Erythroblast (primary cell): ENCODE measurements at regions not wholly inside any gene's neighbourhood (a gene's known extent, or its start where the extent isn't known, plus 50 kb on each side); places are given as distances from the start of the nearest gene placed in this dataset.
"Not testable (repeated sequence)": the region's sequence is repeated elsewhere in the genome, so short reads cannot be mapped to it uniquely, and the experiment has no call there.

ENCODE experiments used
- DNase-seq, 2 experiments: peaks; one replicate each; lab custom pipeline; 2025; lab: John Stamatoyannopoulos, UW
- GATA1 ChIP-seq: IDR thresholded peaks from 2 replicates; pipeline ENCODE4 v1.6.1; 2011; ENCODE audit warnings: low read depth, mild to moderate bottlenecking, control low read depth, low read length, moderate library complexity
- POLR2A ChIP-seq: IDR thresholded peaks from 2 replicates; pipeline ENCODE4 v1.6.1; 2011; ENCODE audit warnings: mild to moderate bottlenecking, low read length

GRCh38 chr1:230498704-230499103 lies 72.6 kb upstream of the PGBD5 start:
- DNase-seq = no peak
- TF ChIP-seq POLR2A (no peak), GATA1 (no peak)

DNA sequence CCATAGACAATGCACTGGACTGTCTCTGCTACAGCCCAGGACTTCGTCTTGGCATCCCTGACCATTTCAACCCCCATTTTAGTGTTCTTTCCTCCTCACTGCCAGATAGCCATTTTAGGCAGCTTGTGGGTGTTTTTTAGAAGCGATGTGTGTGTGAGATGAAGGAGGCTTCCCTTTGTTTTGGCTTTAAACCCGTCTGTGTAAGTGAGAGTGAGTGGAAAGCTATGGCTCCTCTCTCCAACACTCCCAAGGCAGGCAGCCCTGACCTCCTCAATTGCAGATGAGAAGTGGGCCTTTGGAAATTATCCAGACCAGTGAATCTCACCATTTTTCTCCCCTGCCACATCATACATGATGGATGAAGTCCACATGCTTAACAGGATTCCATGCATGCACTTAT lies 70.3 kb upstream of the PGBD5 start:
- DNase-seq = no peak
- no peak for TF ChIP-seq GATA1
- TF ChIP-seq POLR2A = no peak

- TF ChIP-seq POLR2A = no peak
- no peak for TF ChIP-seq GATA1
- DNase-seq = no peak
Measured at GRCh38 chr1:230495891-230496385, 69.8 kb upstream of the PGBD5 start.

DNA sequence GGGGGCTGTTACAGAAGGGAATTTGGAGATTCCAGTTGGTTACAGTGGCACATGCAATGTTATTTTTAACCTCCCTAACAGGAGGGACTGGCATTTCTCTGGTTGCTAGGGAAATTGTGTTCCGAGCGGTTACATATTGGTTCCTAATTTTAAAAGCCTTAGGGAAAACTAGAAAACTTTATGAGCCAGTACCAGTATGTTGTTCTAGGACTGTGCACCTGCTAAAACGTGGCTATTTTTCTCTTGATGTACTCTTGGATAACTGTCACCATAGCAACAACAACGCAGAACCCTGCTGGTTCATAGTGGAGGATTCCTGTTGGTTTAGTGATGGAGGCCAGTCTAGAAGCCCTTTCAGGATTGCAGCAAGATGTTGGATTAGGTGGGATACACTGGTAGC lies 68.9 kb upstream of the PGBD5 start:
- DNase-seq = no peak

GRCh38 chr1:230494514-230494913 lies 68.4 kb upstream of the PGBD5 start:
- no peak for DNase-seq
- TF ChIP-seq GATA1 = no peak
- no peak for TF ChIP-seq POLR2A

More for the DNA sequence above, 68.9 kb upstream of the PGBD5 start:
- TF ChIP-seq POLR2A (no peak), GATA1 (no peak)

DNA sequence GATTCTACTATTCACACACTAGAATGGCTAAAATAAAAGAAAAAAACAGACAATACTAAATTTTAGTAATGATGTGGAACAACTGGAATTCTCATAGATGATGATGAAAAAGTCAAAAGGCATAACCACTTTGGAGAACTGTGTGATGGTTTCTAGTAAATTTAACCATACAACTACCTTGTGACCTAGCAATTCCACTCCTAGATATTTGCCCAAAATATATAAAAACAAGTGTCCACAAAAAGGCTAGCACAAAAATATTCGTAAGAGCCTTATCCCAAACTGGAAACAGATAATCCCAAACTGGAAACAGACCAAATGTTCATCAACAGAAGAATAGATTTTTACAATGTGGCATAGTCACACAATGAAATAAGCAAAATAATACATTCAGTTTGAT lies 67.9 kb upstream of the PGBD5 start:
- TF ChIP-seq POLR2A (no peak), GATA1 (no peak)
- no peak for DNase-seq

DNA sequence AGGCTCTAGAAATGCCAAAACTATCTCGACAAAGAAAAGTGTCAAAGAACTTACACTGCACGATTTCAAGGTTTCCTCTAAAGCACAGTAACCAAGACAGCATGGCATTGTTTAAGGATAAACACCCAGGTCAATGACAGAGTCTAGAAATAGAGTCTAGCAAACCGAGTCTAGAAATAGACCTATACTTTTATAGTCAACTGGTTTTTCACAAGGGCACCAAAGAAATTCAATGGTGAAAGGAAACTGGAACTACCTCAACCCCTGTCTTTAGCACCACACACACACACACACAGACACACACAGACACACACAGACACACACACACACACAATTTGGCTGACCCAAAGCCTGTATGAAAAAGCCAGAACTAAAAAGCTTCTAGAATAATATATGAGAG lies 67.1 kb upstream of the PGBD5 start:
- no peak for TF ChIP-seq POLR2A
- TF ChIP-seq GATA1 = no peak
- DNase-seq = no peak

DNA sequence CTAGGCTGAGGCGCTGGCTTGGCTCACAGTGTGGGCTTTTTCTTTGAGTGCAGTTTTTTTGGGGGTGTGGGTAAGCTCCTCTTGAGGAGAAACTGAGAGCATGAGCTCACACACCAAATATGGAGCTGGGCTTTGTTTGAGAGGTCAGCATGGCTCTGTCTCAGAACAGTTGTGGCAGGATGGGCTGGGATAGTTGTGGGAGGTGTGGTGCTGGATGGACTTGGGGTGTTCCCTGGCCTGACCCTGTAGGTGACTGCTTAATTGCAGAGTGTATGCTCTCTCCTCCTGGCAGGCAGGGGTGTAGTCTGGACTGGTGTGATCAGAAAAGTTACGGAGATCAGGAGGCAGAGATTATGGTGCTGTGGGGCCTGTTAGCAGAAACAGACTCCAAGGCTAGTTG lies 64.3 kb upstream of the PGBD5 start:
- TF ChIP-seq GATA1 (no peak), POLR2A (no peak)
- DNase-seq = no peak

DNA sequence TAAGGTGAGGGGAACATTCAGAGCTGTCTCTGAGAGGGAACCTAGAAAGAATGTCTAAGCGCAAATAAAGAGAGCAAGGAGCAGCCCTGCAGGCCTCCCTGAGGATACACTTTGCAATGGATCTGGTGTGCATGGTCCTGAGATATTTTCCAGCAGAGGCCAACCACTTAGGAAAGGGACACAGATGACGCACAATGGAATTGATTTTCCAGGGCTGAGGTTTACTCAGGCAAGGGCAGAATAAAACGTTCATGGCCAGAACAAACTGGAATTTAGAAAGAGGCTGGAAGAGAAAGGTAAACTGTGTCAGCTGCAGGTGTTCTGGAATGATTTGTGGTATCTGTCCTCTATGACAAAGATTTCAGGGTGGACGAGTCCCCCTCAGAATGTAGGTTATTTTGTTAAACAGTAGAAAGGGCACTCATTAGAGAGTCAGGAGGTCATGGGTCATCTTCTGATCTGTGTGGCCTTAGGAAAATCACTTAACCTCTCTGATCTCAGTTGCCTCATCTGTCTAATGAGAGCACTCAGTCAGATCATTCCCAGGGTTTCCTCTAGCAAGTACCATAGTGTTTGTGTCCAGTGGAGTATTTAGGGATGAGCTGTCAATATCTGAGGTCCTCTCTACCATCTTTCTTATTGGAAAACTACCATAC lies 61.8 kb upstream of the PGBD5 start:
- DNase-seq = no peak
- TF ChIP-seq GATA1 (no peak), POLR2A (no peak)

DNA sequence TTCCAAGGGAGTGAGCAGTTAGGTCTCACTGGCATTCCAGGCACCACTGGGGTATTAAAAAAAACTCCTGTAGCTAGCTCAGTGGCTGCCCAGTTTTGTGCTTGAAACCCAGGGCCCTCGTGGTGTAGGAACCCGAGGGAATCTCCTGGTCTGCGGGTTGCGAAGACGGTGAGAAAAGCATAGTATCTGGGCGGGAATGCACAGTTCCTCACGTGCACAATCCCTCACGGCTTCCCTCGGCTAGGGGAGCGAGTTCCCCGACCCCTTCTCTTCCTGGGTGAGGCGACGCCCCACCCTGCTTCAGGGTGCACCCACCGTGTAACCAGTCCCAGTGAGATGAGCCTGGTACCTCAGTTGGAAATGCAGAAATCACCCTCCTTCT lies 50.5 kb upstream of the PGBD5 start:
- DNase-seq = no peak
- TF ChIP-seq POLR2A (no peak), GATA1 (no peak)

- not testable (repeated sequence) for DNase-seq
Measured at GRCh38 chr1:230475856-230476621, 49.9 kb upstream of the PGBD5 start.
